ACHN (cell line): ENCODE measurements at regions not wholly inside any gene's neighbourhood (a gene's known extent, or its start where the extent isn't known, plus 50 kb on each side); places are given as distances from the start of the nearest gene placed in this dataset.

Experiments
- DNase-seq: peaks from one replicate; pipeline ENCODE4 v3.0.0-alpha.2; 2015
- in situ Hi-C: cut with HindIII; loops from 2 replicates; pipeline ENCODE4 v1.10.0; 2017; ENCODE audit warnings: low sequenced_read_pairs, low pct_ligation_motif_present, low pct_unique_long_range_greater_than_20kb

- peak; percentile 37 for DNase-seq
- in situ Hi-C loops = no loop called here
These were observed 92.3 kb downstream of the SPRY1 start for GRCh38 chr4:123488916-123489315.

GRCh38 chr4:123495530-123495929 is 98.9 kb downstream of the SPRY1 start:
- DNase-seq = no peak
- in situ Hi-C loops = no loop called here

GRCh38 chr4:123496421-123496820 is 99.8 kb downstream of the SPRY1 start:
- DNase-seq = no peak
- in situ Hi-C loops = no loop called here

DNA sequence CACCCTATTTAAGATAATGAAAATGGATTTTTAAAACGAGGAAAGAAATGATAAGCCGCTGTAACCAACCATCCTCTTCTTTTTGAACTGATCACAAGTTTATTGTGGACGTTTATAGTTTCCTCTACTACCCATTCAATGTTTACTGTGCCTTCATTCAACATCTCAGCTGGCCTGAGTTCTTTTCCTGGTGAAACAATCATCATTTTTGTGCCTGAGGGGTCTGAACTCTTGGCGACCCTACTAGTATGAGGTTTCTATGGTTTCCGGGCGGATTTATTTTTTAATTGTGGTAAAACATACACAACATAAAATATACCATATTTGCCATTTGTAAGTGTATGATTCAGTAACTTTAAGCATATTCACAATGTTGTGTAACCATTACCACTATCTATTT is 100.7 kb downstream of the SPRY1 start:
- in situ Hi-C loops = no loop called here
- DNase-seq = no peak

GRCh38 chr4:123501733-123502132 is 105.1 kb downstream of the SPRY1 start:
- in situ Hi-C loops = no loop called here

DNA sequence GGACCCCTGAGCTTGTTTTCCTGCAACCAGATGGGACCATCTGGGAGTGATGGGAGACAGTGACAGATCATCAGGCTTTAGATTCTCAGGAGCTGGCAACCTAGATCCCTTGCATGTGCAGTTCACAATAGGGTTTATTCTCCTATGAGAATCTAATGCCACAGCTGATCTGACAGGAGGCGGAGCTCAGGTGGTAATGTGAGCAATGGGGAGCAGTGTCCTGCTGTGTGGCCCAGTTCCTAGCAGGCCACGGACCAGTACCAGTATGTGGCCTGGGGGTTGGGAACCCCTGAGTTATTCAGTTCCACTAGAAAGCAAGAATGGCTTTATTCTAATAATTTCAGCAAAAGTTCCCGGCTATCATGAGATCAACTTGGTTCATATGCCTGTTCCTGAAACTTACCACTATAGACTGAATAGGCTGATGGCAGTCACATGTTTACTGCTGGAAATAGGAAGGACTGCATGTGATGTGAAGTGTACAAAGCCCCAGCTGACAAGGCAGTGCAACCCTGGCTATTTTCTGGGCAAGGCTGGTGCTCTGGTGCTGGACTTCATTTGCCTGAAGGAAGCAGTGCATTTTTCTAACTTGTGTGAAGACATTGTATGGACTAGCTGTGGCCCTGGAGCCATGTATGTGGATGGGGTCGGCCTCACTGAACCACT is 107.2 kb downstream of the SPRY1 start:
- in situ Hi-C loops = no loop called here
- DNase-seq = no peak

More at GRCh38 chr4:123501733-123502132, 105.1 kb downstream of the SPRY1 start:
- DNase-seq = no peak

- in situ Hi-C loops = no loop called here
- peak; percentile 48 for DNase-seq
These were observed 108.8 kb downstream of the SPRY1 start for GRCh38 chr4:123505095-123506010.

DNA sequence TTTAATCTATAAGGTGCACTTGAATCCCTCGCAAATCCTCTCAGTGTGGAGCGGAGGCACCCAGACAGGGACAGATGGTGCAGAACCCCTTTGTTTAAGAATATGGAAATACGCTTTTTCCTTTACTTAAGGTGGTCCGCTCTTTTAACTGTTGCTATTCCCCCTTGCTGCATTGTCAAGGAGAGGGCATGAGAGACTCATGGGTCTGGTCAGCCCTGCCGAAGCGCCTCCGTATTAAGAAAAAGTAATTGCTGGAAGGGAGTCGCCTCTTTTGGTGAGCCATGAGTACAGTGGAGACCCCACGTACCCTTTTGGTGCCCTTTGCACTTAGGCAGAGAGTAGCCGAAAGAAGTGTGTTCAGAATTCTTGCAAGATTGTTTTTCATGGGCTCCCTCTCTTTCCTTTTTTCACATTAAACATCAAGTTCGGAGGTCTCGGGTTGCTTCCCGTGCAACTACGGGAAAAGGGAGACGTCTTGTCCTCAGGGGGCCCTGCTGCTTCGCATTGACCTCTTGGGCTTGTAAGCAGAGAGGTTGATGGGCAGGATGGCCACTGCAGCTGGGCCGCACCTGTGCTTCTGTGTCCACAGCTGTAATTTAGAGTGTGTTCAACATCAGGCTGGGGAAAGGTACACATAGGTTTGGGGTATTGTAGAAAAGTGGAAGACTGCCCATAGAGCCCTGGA is 109.6 kb downstream of the SPRY1 start:
- in situ Hi-C loops = no loop called here
- DNase-seq = no peak

DNA sequence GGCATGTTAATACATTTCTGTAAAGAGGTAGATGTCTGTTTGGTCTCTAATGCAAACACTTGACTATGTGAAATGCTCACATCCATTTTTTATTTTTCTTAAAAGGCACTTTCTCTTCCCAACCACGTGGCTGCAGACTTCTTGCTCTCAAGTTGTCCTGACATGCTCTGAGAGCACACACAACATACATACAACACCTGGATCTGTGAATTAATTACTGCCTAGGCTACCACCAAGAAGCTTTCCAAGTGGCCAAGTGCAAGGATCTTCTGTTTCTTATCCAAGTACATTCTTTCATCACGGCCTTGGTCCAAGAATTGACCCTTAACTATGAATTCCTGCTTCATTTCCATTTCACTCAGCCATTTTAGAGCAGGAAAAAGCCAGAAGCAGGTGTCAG is 110.8 kb downstream of the SPRY1 start:
- in situ Hi-C loops = no loop called here
- no peak for DNase-seq

- DNase-seq = no peak
- in situ Hi-C loops = no loop called here
These were observed 113.6 kb downstream of the SPRY1 start for GRCh38 chr4:123510221-123510620.

- DNase-seq = no peak
- in situ Hi-C loops = no loop called here
These were observed 114.1 kb downstream of the SPRY1 start for GRCh38 chr4:123510659-123511058.

GRCh38 chr4:123516576-123516975 is 120.0 kb downstream of the SPRY1 start:
- no peak for DNase-seq
- in situ Hi-C loops = no loop called here

DNA sequence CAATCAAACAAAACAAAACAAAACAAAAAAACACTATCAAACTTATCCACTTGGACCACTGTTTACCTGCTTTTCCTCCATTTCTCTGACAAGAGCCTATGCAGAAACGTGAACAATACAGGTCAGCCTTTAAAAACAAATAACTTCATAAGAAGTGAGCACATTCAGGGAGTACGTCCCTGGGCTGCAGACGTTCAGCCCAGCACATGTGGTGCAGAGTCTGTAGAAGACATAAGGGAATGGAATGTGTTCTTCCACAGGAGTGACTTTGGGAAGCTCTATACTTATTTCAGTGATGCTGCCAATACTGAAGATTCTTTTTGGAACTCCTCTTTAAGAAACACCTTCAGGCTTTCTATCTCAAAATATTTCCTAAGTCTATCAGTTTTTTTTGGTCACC is 120.6 kb downstream of the SPRY1 start:
- in situ Hi-C loops = no loop called here
- DNase-seq = no peak

GRCh38 chr4:123517971-123518370 is 121.4 kb downstream of the SPRY1 start:
- in situ Hi-C loops = no loop called here
- DNase-seq = no peak

DNA sequence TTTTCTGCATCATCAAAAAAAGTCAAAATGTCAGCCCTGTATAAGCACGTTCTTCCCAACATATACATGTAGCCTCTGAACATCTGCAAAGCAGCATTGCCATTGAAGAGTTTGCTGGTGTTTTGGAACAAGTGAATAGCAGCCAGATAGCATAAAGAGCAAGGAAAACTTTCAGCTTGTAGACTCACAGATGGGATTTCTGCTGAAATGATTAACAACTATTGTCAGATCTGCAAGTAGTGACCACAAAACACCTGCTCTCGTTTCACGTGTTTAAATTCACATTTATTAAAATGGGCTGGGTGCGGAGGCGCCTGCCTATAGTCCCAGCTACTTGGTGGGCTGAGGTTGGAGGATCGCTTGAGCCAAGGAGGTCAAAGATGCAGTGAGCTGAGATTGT is 123.7 kb downstream of the SPRY1 start:
- in situ Hi-C loops = no loop called here
- no peak for DNase-seq

- in situ Hi-C loops = no loop called here
- DNase-seq = no peak
These were observed 125.5 kb downstream of the SPRY1 start for GRCh38 chr4:123522081-123522480.

GRCh38 chr4:123522646-123523045 is 126.1 kb downstream of the SPRY1 start:
- in situ Hi-C loops = no loop called here
- no peak for DNase-seq

DNA sequence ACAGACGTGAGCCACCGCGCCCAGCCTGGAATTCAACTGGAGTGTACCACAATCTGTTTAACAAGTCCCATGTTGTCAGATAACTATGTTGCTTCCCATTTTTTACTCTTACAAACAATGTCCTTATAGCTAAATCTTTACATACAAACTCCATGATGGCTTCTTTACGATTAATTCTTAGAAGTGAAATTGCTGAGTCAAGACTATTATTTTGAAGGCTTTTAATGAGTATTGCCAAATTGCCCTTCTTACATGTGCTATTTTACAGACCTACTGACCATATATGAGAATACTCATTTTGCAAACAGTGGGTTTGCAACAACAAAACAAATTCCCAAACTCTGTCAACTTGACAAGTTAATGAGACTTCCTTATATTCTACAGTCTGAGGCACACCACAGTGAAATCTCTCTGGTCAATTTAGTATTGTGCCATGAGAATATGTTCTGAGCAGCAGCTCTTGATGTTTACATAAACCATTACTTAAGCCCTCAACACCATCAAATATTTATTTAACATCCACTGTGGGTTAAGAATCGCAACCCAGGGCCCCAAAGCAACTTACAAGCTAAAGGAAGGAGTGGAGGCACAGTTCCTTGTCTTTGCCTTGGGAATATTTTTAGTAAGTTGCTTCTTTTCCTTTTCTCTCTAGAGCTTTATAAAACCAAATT is 128.5 kb downstream of the SPRY1 start:
- no peak for DNase-seq
- in situ Hi-C loops = no loop called here

DNA sequence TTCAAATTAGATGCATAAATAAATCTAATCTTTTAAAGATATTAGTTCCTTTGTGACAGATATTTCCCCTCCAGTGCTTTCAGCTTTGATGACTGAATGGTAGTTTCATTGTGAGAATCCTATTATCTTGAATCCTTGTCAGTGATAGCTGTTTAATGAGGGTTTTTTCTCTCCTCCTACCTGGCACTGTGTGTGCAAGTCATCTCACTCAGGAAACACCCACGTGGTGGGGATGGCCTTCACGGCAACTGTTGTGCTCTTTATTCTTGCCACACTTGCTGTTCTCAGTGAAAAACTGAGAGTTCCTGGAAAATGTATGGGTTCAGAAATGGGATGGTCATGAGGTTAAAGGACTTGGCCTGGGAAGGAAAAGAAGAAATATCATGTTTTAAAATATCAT is 129.9 kb downstream of the SPRY1 start:
- in situ Hi-C loops = no loop called here
- no peak for DNase-seq
